OCI-LY7 (cell line): ENCODE measurements at regions not wholly inside any gene's neighbourhood (a gene's known extent, or its start where the extent isn't known, plus 50 kb on each side); places are given as distances from the start of the nearest gene placed in this dataset.
"Not testable (repeated sequence)": the region's sequence is repeated elsewhere in the genome, so short reads cannot be mapped to it uniquely, and the experiment has no call there.

ENCODE experiments used
- EZH2phosphoT487 ChIP-seq: fragments of 200-600 bp; sonication (generic); IDR thresholded peaks from 2 replicates; pipeline ENCODE4 v1.6.1; 2018; ENCODE audit warnings: low read depth, borderline replicate concordance, mild to moderate bottlenecking, mixed run types, antibody characterized with exemption, low read length, moderate library complexity, mixed read lengths
- TF ChIP-seq, protein P1 (sequence below): fragments of 200-600 bp; sonication (generic); conservative IDR thresholded peaks from 2 replicates; pipeline ENCODE4 v1.5.1; 2014; ENCODE audit warnings: mild to moderate bottlenecking, antibody characterized with exemption, low read length, moderate library complexity, mixed read lengths

DNA sequence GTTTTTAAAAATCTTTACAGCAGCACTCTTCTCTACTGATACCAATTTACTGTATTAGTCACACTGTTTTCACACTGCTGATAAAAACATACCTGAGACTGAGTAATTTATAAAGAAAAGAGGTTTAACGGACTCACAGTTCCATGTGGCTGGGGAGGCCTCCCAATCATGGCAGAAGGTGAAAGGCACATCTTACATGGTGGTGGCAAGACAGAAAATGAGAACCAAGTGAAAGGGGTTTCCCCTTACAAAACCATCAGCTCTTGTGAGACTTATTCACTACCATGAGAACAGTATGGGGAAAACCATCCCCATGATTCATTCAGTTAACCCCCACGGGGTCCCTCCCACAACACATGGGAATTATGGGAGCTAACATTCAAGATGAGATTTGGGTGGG, 481.9 kb upstream of the TLE4 start:
- TF ChIP-seq, protein P1, sequence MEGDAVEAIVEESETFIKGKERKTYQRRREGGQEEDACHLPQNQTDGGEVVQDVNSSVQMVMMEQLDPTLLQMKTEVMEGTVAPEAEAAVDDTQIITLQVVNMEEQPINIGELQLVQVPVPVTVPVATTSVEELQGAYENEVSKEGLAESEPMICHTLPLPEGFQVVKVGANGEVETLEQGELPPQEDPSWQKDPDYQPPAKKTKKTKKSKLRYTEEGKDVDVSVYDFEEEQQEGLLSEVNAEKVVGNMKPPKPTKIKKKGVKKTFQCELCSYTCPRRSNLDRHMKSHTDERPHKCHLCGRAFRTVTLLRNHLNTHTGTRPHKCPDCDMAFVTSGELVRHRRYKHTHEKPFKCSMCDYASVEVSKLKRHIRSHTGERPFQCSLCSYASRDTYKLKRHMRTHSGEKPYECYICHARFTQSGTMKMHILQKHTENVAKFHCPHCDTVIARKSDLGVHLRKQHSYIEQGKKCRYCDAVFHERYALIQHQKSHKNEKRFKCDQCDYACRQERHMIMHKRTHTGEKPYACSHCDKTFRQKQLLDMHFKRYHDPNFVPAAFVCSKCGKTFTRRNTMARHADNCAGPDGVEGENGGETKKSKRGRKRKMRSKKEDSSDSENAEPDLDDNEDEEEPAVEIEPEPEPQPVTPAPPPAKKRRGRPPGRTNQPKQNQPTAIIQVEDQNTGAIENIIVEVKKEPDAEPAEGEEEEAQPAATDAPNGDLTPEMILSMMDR = not testable (repeated sequence)
- not testable (repeated sequence) for TF ChIP-seq EZH2phosphoT487
